ENCODE measurements at regions not wholly inside any gene's neighbourhood (a gene's known extent, or its start where the extent isn't known, plus 50 kb on each side); places are given as distances from the start of the nearest gene placed in this dataset.

GRCh38 chr6:90863043-90863442 is 276.2 kb upstream of the MAP3K7 start:
- no peak for DNase-seq (ENCODE audit: extremely low read depth, insufficient read length)
- Histone ChIP-seq H3K4me3 (replicated peaks; ENCODE audit: low read depth, low read length) (no peak overlapping the region), H3K36me3 (ENCODE audit: control insufficient read depth, insufficient read depth, low read length) (no peaks in the 10 kb centered on the region), H3K27me3 (replicated peaks; ENCODE audit: control insufficient read depth, insufficient read depth, low read length) (no peaks in the 10 kb centered on the region)
- TF ChIP-seq CTCF (IDR thresholded peaks at IDR 0.05; ENCODE audit: insufficient read depth, low read length, poor library complexity, severe bottlenecking) = no peak

GRCh38 chr6:90860822-90861601 is 274.1 kb upstream of the MAP3K7 start:
- TF ChIP-seq CTCF (IDR thresholded peaks at IDR 0.05; ENCODE audit: insufficient read depth, low read length, poor library complexity, severe bottlenecking) = peak; percentile 17
- Histone ChIP-seq H3K4me3 (replicated peaks; ENCODE audit: low read depth, low read length) (no peak overlapping the region), H3K27me3 (replicated peaks; ENCODE audit: control insufficient read depth, insufficient read depth, low read length) (no peaks in the 10 kb centered on the region), H3K36me3 (ENCODE audit: control insufficient read depth, insufficient read depth, low read length) (no peaks in the 10 kb centered on the region)
- no peak for DNase-seq (ENCODE audit: extremely low read depth, insufficient read length)

GRCh38 chr6:90859612-90860011 is 272.7 kb upstream of the MAP3K7 start:
- no peak for DNase-seq (ENCODE audit: extremely low read depth, insufficient read length)
- Histone ChIP-seq H3K36me3 (ENCODE audit: control insufficient read depth, insufficient read depth, low read length) (no peaks in the 10 kb centered on the region), H3K27me3 (replicated peaks; ENCODE audit: control insufficient read depth, insufficient read depth, low read length) (no peaks in the 10 kb centered on the region), H3K4me3 (replicated peaks; ENCODE audit: low read depth, low read length) (no peak overlapping the region)
- no peak for TF ChIP-seq CTCF (IDR thresholded peaks at IDR 0.05; ENCODE audit: insufficient read depth, low read length, poor library complexity, severe bottlenecking)

GRCh38 chr6:90859056-90859455 is 272.2 kb upstream of the MAP3K7 start:
- no peak for TF ChIP-seq CTCF (IDR thresholded peaks at IDR 0.05; ENCODE audit: insufficient read depth, low read length, poor library complexity, severe bottlenecking)
- no peak for DNase-seq (ENCODE audit: extremely low read depth, insufficient read length)
- Histone ChIP-seq H3K36me3 (ENCODE audit: control insufficient read depth, insufficient read depth, low read length) (no peaks in the 10 kb centered on the region), H3K4me3 (replicated peaks; ENCODE audit: low read depth, low read length) (no peak overlapping the region), H3K27me3 (replicated peaks; ENCODE audit: control insufficient read depth, insufficient read depth, low read length) (no peaks in the 10 kb centered on the region)

- Histone ChIP-seq H3K4me3 (replicated peaks; ENCODE audit: low read depth, low read length) (no peak overlapping the region), H3K27me3 (replicated peaks; ENCODE audit: control insufficient read depth, insufficient read depth, low read length) (no peaks in the 10 kb centered on the region), H3K36me3 (ENCODE audit: control insufficient read depth, insufficient read depth, low read length) (no peaks in the 10 kb centered on the region)
- DNase-seq (ENCODE audit: extremely low read depth, insufficient read length) = no peak
- TF ChIP-seq CTCF (IDR thresholded peaks at IDR 0.05; ENCODE audit: insufficient read depth, low read length, poor library complexity, severe bottlenecking) = no peak
Observed at GRCh38 chr6:90849686-90850085, 262.8 kb upstream of the MAP3K7 start.
